Neuron (in vitro differentiated cells): ENCODE measurements at regions not wholly inside any gene's neighbourhood (a gene's known extent, or its start where the extent isn't known, plus 50 kb on each side); places are given as distances from the start of the nearest gene placed in this dataset.
A peak's percentile ranks its signal among the peaks of the same experiment; 100 is the strongest.

Source experiments
- H2AFZ ChIP-seq: one replicate; pipeline ENCODE4 v1.6.1; 2013; ENCODE audit warnings: low read depth, mild to moderate bottlenecking, inconsistent platforms, low read length, moderate library complexity
- H3K27me3 ChIP-seq: one replicate; pipeline ENCODE4 v1.6.1; 2013; ENCODE audit warnings: low read length; ENCODE audit not compliant: insufficient read depth
- H3K36me3 ChIP-seq: one replicate; pipeline ENCODE4 v1.6.1; 2013; ENCODE audit warnings: low read length; ENCODE audit not compliant: insufficient read depth
- H3K4me1 ChIP-seq: one replicate; pipeline ENCODE4 v1.6.1; 2013; ENCODE audit warnings: low read length; ENCODE audit not compliant: insufficient read depth
- H3K4me3 ChIP-seq: 2 replicates; pipeline ENCODE4 v1.5.1; 2013; ENCODE audit warnings: mild to moderate bottlenecking, low read length, moderate library complexity
- H3K9me3 ChIP-seq: one replicate; pipeline ENCODE4 v1.6.1; 2013; ENCODE audit warnings: low read length

DNA sequence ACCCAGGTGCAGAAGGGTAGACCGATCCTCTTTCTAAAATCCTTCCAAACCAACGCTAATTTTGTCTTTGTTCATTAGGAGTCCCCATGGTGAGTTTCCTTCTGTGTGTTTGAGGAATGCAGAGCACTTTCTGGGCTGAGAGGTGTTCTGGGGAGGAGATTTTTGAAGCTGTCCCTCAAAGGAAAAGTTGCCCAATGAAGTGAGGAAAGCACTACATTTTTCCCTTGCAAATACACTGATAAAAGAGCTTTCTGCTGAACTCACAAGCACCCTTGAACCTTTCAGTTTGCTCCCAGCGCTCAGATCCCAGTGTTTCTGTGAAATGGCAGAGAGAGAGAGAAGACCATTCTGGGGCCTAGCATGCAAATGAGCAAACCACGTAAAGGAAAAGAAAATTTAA, 299.6 kb upstream of the FANCL start:
- Histone ChIP-seq H3K36me3 (no peaks in the 10 kb centered on the region), H2AFZ (peak overlapping the region; percentile 74), H3K4me3 (peak overlapping the region; percentile 26), H3K4me1 (peaks cover 44% of the 10 kb centered on the region), H3K9me3 (no peaks in the 10 kb centered on the region), H3K27me3 (no peaks in the 10 kb centered on the region)

DNA sequence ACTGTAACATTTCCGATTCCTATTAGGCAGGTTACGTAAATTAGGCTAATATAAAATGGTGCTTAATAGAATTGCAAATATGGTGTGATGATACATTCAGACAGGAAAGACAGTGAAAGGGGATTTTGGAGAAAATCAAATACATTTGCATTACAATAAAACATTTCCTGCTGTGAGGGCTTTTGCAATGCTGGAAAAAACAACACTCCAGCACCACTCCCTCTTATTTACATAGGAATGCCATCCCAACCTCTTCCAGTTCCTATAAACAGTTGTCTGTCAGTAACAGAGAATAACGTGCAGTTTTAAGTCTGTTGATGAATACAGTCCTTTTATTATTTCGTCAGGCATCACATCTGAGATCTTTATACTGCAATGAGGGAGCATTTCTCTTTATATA, 298.8 kb upstream of the FANCL start:
- Histone ChIP-seq H3K4me3 (peak overlapping the region; percentile 26), H3K27me3 (no peaks in the 10 kb centered on the region), H3K9me3 (no peaks in the 10 kb centered on the region), H3K4me1 (peaks cover 44% of the 10 kb centered on the region), H3K36me3 (no peaks in the 10 kb centered on the region), H2AFZ (peak overlapping the region; percentile 74)

DNA sequence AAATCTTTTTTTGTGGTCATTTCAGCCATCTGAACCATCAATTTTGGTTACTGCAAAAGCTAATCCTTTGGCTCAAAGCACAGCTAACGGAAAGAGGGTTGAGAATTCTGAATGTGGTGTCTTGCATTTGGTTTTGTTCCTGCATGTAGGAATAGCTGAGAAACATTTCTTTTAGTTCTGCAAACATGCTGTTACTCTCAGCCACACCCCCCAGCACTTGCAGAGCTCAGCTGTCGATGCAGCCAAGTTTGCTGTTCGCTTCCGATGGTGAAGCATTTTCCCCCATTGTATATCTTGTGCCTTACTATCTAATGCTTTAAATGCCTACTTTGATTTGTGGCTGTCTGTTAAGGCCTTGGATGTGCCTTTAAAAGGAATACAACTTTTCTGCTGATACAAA, 294.9 kb upstream of the FANCL start:
- H3K4me1 ChIP-seq, result peaks cover 25% of the 10 kb centered on the region
- no peaks in the 10 kb centered on the region for H3K9me3 ChIP-seq
- H2AFZ ChIP-seq, result no peak overlapping the region
- H3K4me3 ChIP-seq, result no peak overlapping the region
- no peaks in the 10 kb centered on the region for H3K36me3 ChIP-seq
- no peaks in the 10 kb centered on the region for H3K27me3 ChIP-seq

DNA sequence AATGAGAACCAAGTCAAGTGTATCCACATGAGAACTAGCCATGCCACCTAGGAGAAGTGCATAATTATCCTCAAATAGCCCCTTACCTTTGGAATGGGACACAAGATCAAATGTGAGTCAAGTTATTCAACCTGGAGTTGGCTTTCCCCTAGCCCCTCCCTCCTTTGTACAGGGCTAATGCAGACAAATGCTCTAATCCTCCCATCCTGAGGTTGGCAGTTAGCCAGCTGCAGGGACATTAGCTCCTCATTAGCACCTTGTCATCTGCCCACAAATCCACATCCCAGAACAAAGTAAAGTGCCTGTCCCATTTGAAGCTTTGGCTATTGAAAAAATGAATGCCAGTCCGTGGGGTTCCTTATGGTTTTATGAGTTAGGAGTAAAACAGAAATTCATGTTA, 294.1 kb upstream of the FANCL start:
- peaks cover 17% of the 10 kb centered on the region for H3K4me1 ChIP-seq
- no peaks in the 10 kb centered on the region for H3K27me3 ChIP-seq
- H3K4me3 ChIP-seq, result no peak overlapping the region
- no peaks in the 10 kb centered on the region for H3K9me3 ChIP-seq
- no peak overlapping the region for H2AFZ ChIP-seq
- H3K36me3 ChIP-seq, result no peaks in the 10 kb centered on the region

DNA sequence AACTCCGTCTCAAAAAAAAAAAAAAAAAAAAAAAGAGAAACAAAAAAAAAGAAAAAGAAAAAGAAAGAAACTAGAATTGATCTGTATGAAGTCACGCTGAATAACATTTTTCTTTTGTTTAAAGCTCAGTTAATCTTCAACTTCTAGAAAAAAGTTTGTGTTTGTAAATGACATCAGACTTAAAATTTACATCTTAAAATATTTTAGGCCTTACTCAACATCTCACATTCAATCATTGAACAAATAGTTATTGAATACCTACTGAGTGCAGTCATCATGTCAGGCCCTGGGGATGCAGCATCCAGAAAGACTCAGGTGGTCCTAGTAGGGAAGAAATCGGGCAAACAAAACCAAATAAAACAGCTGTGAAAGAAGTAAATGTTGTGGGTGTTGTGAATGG, 292.3 kb upstream of the FANCL start:
- Histone ChIP-seq H3K4me3 (no peak overlapping the region), H3K9me3 (no peaks in the 10 kb centered on the region), H3K36me3 (no peaks in the 10 kb centered on the region), H3K27me3 (no peaks in the 10 kb centered on the region), H2AFZ (no peak overlapping the region), H3K4me1 (peaks cover 3% of the 10 kb centered on the region)

DNA sequence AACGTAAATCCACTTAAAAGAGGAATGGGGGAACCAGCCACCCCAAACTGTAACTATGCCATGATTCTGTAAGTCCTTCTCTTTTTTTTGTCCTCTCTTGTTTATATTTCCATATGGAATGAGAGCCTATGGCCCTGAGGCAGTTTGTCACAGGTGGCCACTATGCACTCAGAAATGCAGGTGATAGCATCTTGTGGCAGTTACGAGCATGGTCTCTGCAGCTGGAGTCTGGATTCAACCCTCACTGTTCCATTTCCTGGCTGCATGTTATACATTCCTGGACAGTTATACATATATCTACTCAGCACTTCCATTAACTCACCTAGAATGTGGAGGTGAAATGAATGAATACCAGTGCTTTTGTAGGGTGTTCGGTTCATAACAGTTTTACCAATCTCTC, 291.5 kb upstream of the FANCL start:
- Histone ChIP-seq H3K9me3 (no peaks in the 10 kb centered on the region), H3K27me3 (no peaks in the 10 kb centered on the region), H3K4me1 (peaks cover 3% of the 10 kb centered on the region), H3K36me3 (no peaks in the 10 kb centered on the region), H2AFZ (no peak overlapping the region), H3K4me3 (no peak overlapping the region)

DNA sequence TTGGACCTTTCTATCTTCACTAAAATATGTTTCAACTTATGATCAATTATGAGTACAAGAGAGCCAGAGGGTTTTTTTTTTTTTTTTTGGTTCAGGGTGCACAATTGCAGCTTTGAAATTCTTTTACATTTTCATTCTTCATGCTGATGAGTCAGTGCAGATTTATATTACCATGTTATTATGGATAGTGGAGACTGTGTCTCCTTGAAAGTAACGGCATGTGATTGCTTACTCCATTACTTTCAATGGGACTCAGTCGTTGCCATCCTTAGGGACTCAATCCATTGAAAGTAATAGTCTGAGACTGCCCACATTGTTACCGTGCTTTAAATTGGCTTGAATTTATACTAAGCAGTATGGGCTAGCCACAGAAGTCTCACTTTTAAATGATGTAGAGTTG, 286.5 kb upstream of the FANCL start:
- Histone ChIP-seq H3K27me3 (no peaks in the 10 kb centered on the region), H3K4me1 (no peaks in the 10 kb centered on the region), H3K36me3 (no peaks in the 10 kb centered on the region), H3K9me3 (no peaks in the 10 kb centered on the region), H3K4me3 (no peak overlapping the region), H2AFZ (no peak overlapping the region)

DNA sequence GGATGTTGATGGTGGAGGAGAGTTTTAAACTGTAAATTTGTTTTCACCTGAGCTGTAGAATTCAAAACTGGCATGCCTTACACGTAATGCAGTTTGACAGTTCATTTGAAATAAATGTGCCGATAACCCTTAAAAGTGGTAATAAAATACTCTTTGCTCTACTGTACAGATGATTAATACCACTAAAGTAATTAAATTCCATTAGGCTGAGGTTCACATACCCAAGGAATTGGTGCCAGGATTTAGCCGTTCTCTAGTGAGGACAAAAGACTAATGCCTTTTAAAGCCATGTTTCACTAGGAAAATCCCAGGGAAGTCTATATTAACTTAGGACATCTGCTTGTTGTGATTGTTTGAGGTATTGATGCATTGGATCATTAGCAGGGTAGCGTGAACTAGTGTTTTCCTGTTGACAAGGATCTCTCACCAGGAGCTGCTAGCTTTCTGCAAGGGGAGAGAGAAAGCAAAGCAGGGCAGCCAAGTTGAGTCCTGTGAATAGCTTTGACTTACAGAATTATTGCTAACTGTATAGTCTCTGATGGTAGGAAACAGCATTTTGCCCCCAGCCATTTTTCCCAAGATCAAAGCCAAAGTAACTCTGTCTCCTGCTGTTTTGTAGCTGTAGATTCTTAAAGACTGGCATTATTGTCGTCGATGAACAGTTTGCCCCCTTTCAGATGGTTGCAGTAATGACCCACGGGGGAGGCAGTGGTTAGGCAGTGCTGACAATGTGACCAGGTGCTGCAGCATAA, 280.9 kb upstream of the FANCL start:
- Histone ChIP-seq H3K4me1 (peaks cover 4% of the 10 kb centered on the region), H3K27me3 (no peaks in the 10 kb centered on the region), H3K4me3 (no peak overlapping the region), H2AFZ (no peak overlapping the region), H3K9me3 (no peaks in the 10 kb centered on the region), H3K36me3 (no peaks in the 10 kb centered on the region)

DNA sequence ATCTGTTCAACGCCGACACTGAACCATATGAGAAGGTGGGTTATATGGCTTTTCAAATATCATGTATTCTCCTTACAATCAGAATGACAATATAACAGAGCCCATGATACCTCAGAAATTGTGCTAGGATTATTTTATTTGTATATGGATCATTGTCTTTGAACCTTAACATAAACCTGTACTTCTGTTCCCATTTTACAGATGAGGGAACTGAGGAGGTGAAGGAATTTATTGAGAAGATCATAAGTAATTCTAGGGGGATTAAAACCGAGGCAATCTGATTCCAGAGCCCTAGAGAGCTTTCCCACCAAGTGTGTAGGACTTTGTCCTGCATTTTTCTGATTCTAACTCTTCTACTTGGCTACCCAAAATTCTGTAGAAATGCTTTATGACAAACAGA, 279.8 kb upstream of the FANCL start:
- H3K4me3 ChIP-seq, result no peak overlapping the region
- H3K4me1 ChIP-seq, result peaks cover 4% of the 10 kb centered on the region
- no peaks in the 10 kb centered on the region for H3K27me3 ChIP-seq
- H3K36me3 ChIP-seq, result no peaks in the 10 kb centered on the region
- no peak overlapping the region for H2AFZ ChIP-seq
- no peaks in the 10 kb centered on the region for H3K9me3 ChIP-seq

DNA sequence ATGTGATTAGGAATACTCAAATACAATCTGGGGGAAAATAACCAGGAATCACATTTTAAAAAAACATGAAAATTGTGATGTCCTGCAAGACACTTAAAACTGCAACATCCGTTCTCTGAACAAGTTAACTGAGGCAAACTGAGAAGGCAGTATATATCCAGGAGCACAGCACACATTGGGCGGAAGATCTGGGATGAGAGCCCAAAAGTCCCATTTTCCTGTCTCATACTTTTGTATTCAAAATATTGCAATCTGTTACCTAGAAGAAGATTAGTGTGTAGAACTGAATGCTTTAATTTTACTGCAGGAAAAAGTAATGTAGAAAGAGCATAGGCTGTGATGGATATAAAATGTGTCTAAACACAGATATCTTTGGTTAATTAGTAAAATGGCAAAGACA, 276.8 kb upstream of the FANCL start:
- H3K4me3 ChIP-seq, result no peak overlapping the region
- no peaks in the 10 kb centered on the region for H3K27me3 ChIP-seq
- H3K4me1 ChIP-seq, result peaks cover 4% of the 10 kb centered on the region
- no peak overlapping the region for H2AFZ ChIP-seq
- H3K9me3 ChIP-seq, result no peaks in the 10 kb centered on the region
- H3K36me3 ChIP-seq, result no peaks in the 10 kb centered on the region

DNA sequence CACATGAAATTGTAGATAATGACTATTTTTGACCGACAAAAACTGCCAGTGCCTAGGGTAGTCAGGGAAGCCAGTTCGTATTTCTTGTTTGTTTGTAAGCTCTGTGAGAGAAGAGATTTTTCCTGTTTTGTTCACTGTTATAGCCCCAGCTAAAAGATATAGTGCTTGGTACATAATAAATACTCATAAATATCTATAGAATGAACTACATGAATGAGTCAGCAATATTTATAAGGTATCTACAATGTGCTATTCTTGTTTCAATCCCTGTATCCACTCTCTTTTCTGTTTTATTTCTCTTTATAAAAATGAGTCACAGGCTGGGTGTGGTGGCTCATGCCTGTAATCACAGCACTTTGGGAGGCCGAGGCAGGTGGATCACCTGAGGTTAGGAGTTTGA, 275.6 kb upstream of the FANCL start:
- Histone ChIP-seq H3K4me1 (peaks cover 4% of the 10 kb centered on the region), H3K9me3 (no peaks in the 10 kb centered on the region), H3K27me3 (no peaks in the 10 kb centered on the region), H3K36me3 (no peaks in the 10 kb centered on the region), H3K4me3 (no peak overlapping the region), H2AFZ (no peak overlapping the region)

DNA sequence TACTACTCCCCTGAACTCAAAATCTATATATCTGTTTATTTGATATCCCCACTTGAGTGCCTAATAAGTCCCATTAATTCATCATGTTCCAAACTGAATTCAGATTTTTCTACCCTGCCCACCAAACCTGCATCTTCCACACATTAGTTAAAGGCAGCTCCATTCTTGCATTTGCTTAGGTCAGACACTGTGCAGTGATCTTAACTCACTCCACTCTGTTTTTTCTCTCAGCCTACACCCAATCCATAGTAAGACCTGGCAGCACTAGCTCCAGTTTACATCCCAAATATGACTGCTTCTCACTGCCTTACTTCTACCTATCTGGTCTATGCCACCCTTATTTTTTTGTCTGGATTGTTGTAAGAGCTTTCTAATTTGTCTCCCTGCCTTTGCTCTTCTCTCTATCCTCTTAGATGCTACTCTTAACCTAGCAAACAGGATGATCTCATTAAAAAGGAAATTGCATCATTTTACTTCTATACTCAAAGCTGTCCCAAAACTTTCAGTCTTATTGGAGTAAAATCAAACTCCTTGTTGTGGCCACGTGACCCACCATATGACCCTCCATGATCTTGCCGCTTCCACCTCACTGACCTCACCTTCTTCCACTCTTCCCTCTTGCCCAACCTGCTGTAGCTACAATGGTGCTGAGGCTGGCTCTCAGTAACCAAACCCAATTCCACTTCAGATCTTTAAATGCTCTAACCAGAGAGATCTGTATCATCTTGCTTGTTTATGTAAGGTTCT, 274.9 kb upstream of the FANCL start:
- no peaks in the 10 kb centered on the region for H3K27me3 ChIP-seq
- no peak overlapping the region for H3K4me3 ChIP-seq
- H3K4me1 ChIP-seq, result peaks cover 4% of the 10 kb centered on the region
- no peaks in the 10 kb centered on the region for H3K9me3 ChIP-seq
- no peaks in the 10 kb centered on the region for H3K36me3 ChIP-seq
- H2AFZ ChIP-seq, result no peak overlapping the region

DNA sequence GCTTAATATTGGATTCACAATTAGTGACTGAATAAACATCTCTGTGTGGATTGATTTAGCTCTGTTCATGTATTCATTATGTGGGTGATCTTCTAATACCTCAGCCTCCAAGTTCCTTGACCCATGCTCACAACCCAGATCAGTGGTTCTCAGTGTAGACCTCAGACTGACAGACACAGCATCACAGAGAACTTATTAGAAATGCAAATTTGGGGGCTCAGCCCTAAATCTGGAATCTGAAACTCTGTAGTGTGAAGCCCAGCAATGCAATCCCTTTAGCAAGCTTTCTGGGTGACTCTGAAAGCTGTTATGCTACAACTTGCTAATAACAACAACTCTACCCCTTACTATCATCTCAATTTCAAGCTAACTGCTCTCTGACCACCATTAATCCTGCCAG, 273.1 kb upstream of the FANCL start:
- Histone ChIP-seq H3K9me3 (no peaks in the 10 kb centered on the region), H3K36me3 (no peaks in the 10 kb centered on the region), H3K27me3 (no peaks in the 10 kb centered on the region), H3K4me3 (no peak overlapping the region), H3K4me1 (no peaks in the 10 kb centered on the region), H2AFZ (no peak overlapping the region)
